DND-41 (cell line): ENCODE measurements at regions not wholly inside any gene's neighbourhood (a gene's known extent, or its start where the extent isn't known, plus 50 kb on each side); places are given as distances from the start of the nearest gene placed in this dataset.

Experiments
- ATAC-seq: fragments of 200-7000 bp; cut with Tn5 transposase; 3 replicates; pipeline ENCODE4 v1.9.1; 2021; ENCODE audit warnings: low read depth; ENCODE audit not compliant: insufficient read depth
- DNase-seq: peaks from one replicate; pipeline ENCODE4 v3.0.0-alpha.2; 2020
- H2AFZ ChIP-seq: 2 replicates; pipeline ENCODE4 v1.6.0; 2012; ENCODE audit warnings: low read depth, low read length
- H3K27ac ChIP-seq: 2 replicates; pipeline ENCODE4 v1.5.1; 2012; ENCODE audit warnings: low read length, inconsistent platforms
- H3K27me3 ChIP-seq: fragments of 200-600 bp; sonication (generic); 2 replicates; pipeline ENCODE4 v1.6.0; 2012; ENCODE audit warnings: low read length, mild to moderate bottlenecking, inconsistent platforms; ENCODE audit not compliant: insufficient read depth, poor library complexity
- H3K36me3 ChIP-seq: 2 replicates; pipeline ENCODE4 v1.5.1; 2012; ENCODE audit warnings: low read length, inconsistent platforms; ENCODE audit not compliant: insufficient read depth
- H3K4me1 ChIP-seq: 2 replicates; pipeline ENCODE4 v1.5.1; 2012; ENCODE audit warnings: mild to moderate bottlenecking, low read length; ENCODE audit not compliant: insufficient read depth
- H3K4me2 ChIP-seq: 2 replicates; pipeline ENCODE4 v1.6.0; 2012; ENCODE audit warnings: mild to moderate bottlenecking, moderate library complexity, low read length, inconsistent platforms; ENCODE audit not compliant: insufficient read depth
- H3K4me3 ChIP-seq, 2 experiments: fragments of 200-600 bp in 1 of 2; shearing (Covaris generic) in 1 of 2; 2 replicates each; pipeline ENCODE4 v1.5.1; 2012 to 2016; ENCODE audit warnings: inconsistent platforms in 2 of 2, low read length in 2 of 2, mild to moderate bottlenecking in 2 of 2, low read depth in 1 of 2, moderate library complexity in 1 of 2
- H3K79me2 ChIP-seq: 2 replicates; pipeline ENCODE4 v1.6.0; 2012; ENCODE audit warnings: low read length, inconsistent platforms; ENCODE audit not compliant: insufficient read depth
- H3K9ac ChIP-seq: 2 replicates; pipeline ENCODE4 v1.6.0; 2012; ENCODE audit warnings: low read depth, mild to moderate bottlenecking, inconsistent platforms, low read length, moderate library complexity
- H3K9me3 ChIP-seq: 2 replicates; pipeline ENCODE4 v1.5.1; 2012; ENCODE audit warnings: low read length, moderate library complexity, mild to moderate bottlenecking, inconsistent platforms; ENCODE audit not compliant: insufficient read depth, severe bottlenecking
- H4K20me1 ChIP-seq: 2 replicates; pipeline ENCODE4 v1.6.0; 2012; ENCODE audit warnings: low read length; ENCODE audit not compliant: insufficient read depth
- EZH2 ChIP-seq: IDR thresholded peaks from 3 replicates; pipeline ENCODE4 v1.6.1; 2012; ENCODE audit warnings: borderline replicate concordance, low read depth, mild to moderate bottlenecking, moderate library complexity, low read length, inconsistent platforms; ENCODE audit not compliant: severe bottlenecking
- TF ChIP-seq, protein P1 (sequence below): IDR thresholded peaks from 2 replicates; pipeline ENCODE4 v1.5.1; 2012; ENCODE audit warnings: borderline replicate concordance, low read length, moderate library complexity, mild to moderate bottlenecking; ENCODE audit not compliant: poor library complexity, severe bottlenecking; ENCODE audit errors: extremely low read depth

DNA sequence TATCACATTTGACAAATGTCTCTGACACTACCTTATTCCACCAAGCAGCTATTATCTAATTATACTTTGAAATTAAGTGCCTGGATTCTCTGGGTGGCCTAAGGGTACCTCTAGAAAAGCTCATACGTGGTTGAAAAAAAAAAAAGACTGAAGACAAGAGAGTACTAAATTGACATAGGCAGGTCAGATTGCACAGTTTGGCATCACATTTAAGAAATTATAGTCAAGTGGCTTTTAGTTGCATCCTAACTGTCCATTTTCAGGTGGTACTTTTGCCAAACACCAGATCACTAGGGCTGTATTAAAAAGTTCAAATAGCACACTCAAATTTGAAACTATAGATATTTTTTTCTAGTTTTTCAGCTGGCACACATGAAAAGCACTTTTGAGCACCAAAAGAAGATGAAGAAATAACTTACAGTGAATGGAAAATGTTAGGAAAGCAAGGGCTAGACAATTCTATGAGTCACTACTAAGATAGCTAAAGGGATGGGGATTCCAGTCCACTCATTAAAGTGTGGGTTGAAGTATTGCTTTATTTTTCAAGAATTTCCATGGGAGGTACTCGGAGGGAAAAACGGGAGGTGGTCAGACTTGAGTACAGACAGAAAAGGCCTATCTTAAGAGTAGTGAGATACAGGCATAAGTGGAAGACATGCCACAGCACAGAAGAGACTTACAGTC, 106.5 kb upstream of the COL5A2 start:
- H3K4me3 ChIP-seq, result no peak overlapping the region
- no peaks in the 10 kb centered on the region for H3K79me2 ChIP-seq
- no peak overlapping the region for H3K9ac ChIP-seq
- ATAC-seq, result no peak
- H3K36me3 ChIP-seq, result no peaks in the 10 kb centered on the region
- H2AFZ ChIP-seq, result no peak overlapping the region
- DNase-seq, result no peak
- no peaks in the 10 kb centered on the region for H3K4me1 ChIP-seq
- H3K27me3 ChIP-seq, result no peaks in the 10 kb centered on the region
- TF ChIP-seq EZH2, result no peak
- TF ChIP-seq, protein P1, sequence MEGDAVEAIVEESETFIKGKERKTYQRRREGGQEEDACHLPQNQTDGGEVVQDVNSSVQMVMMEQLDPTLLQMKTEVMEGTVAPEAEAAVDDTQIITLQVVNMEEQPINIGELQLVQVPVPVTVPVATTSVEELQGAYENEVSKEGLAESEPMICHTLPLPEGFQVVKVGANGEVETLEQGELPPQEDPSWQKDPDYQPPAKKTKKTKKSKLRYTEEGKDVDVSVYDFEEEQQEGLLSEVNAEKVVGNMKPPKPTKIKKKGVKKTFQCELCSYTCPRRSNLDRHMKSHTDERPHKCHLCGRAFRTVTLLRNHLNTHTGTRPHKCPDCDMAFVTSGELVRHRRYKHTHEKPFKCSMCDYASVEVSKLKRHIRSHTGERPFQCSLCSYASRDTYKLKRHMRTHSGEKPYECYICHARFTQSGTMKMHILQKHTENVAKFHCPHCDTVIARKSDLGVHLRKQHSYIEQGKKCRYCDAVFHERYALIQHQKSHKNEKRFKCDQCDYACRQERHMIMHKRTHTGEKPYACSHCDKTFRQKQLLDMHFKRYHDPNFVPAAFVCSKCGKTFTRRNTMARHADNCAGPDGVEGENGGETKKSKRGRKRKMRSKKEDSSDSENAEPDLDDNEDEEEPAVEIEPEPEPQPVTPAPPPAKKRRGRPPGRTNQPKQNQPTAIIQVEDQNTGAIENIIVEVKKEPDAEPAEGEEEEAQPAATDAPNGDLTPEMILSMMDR, result no peak
- no peak overlapping the region for H3K4me2 ChIP-seq
- H4K20me1 ChIP-seq, result no peaks in the 10 kb centered on the region
- no peaks in the 10 kb centered on the region for H3K9me3 ChIP-seq
- H3K27ac ChIP-seq, result no peak overlapping the region

DNA sequence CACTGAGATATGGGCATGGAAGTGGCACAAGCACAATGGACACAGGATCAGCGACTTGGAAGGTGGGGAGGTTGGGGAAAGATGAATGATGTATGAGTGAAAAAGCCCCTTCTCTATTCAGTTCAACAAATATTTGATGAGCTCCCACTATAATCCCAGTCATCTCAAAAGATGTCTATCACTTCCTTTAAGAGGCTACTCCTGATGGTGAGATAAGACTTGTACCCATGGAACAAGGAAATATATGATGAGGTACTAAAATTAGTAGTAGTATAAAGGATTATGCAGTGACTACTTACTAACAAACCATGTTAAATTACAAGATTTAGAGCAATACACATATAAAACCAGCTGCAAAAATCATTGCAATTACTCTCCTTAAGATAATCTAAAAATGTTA, 107.8 kb upstream of the COL5A2 start:
- H3K27ac ChIP-seq, result no peak overlapping the region
- no peak overlapping the region for H3K4me3 ChIP-seq
- H3K9ac ChIP-seq, result no peak overlapping the region
- no peak overlapping the region for H3K4me2 ChIP-seq
- no peaks in the 10 kb centered on the region for H4K20me1 ChIP-seq
- no peaks in the 10 kb centered on the region for H3K27me3 ChIP-seq
- H2AFZ ChIP-seq, result no peak overlapping the region
- H3K79me2 ChIP-seq, result no peaks in the 10 kb centered on the region
- no peak for ATAC-seq
- no peaks in the 10 kb centered on the region for H3K4me1 ChIP-seq
- DNase-seq, result no peak
- TF ChIP-seq EZH2, result no peak
- TF ChIP-seq, protein P1, result no peak
- no peaks in the 10 kb centered on the region for H3K9me3 ChIP-seq
- H3K36me3 ChIP-seq, result no peaks in the 10 kb centered on the region

DNA sequence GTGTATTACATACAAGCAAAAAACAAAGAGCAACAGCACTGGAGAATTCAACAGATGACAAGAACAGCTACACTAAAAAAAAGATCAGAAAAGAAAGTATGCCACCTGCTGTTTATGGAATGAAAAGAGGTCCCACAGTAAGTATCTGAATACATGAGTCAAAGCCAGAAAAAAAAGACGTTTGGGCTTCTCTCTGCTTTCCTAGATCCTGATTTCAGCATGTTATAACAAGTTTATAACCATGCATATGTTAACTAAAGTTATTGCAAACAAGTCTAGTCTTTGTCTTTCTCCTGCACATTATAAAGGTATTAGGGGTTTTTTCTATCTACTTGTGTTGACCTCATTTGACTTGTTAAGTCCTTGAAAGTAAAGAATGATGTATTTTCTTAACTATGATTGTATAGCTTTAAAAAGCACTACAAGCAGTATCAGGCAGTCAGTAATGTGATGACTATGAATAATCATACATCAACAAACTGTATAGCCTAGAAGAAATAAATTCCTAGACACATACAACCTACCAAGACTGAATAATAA, 108.5 kb upstream of the COL5A2 start:
- Histone ChIP-seq H2AFZ (no peak overlapping the region), H3K9ac (no peak overlapping the region)
- DNase-seq, result no peak

More for the DNA sequence above, 108.5 kb upstream of the COL5A2 start:
- Histone ChIP-seq H3K36me3 (no peaks in the 10 kb centered on the region), H4K20me1 (no peaks in the 10 kb centered on the region), H3K4me2 (no peak overlapping the region), H3K9me3 (no peaks in the 10 kb centered on the region), H3K79me2 (no peaks in the 10 kb centered on the region), H3K4me3 (no peak overlapping the region), H3K27me3 (no peaks in the 10 kb centered on the region), H3K4me1 (no peaks in the 10 kb centered on the region), H3K27ac (no peak overlapping the region)
- ATAC-seq, result peak; percentile 85
- TF ChIP-seq, protein P1, result peak; percentile 62
- TF ChIP-seq EZH2, result no peak
